ENCODE measurements at regions not wholly inside any gene's neighbourhood (a gene's known extent, or its start where the extent isn't known, plus 50 kb on each side); places are given as distances from the start of the nearest gene placed in this dataset.
"Not testable (repeated sequence)": the region's sequence is repeated elsewhere in the genome, so short reads cannot be mapped to it uniquely, and the experiment has no call there.

DNA sequence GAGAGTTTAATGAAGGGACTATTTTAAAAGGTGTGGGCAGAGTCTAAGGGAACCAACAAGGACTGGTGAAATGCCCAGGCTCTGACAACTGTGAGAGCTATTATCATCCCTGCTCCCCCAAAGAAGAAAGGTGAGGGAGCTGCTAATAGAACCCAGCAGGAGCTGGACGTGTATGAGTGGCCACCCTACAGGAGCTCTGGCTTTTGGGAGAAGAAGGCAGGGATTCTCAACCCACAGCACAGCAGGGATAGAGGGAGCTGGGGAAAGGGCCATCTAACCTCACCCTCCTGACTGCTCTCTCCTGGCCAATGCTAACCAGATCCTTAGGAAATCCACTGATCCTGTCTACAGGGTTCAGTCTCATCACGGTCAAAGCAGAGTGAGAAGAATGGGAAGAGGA is 57.1 kb downstream of the GRIN2B start:
- H3K27ac Mint-ChIP-seq, result no peak overlapping the region
- intact Hi-C loops (cut with micrococcal nuclease), result no loop called here
- no peaks in the 10 kb centered on the region for H3K4me1 Mint-ChIP-seq (ENCODE audit: low read depth)
- DNase-seq (ENCODE audit: low spot score), result no peak
- no peaks in the 10 kb centered on the region for H3K27me3 Mint-ChIP-seq (ENCODE audit: low read depth)
- H3K9me3 Mint-ChIP-seq, result no peaks in the 10 kb centered on the region
- H3K36me3 Mint-ChIP-seq (ENCODE audit: low read depth), result no peaks in the 10 kb centered on the region
- H3K4me3 Mint-ChIP-seq (ENCODE audit: low read depth), result no peak overlapping the region

- Mint-ChIP-seq H3K4me3 (ENCODE audit: low read depth) (no peak overlapping the region), H3K36me3 (ENCODE audit: low read depth) (no peaks in the 10 kb centered on the region), H3K27ac (no peak overlapping the region), H3K9me3 (no peaks in the 10 kb centered on the region), H3K27me3 (ENCODE audit: low read depth) (no peaks in the 10 kb centered on the region), H3K4me1 (ENCODE audit: low read depth) (no peaks in the 10 kb centered on the region)
- no peak for DNase-seq (ENCODE audit: low spot score)
- intact Hi-C loops (cut with micrococcal nuclease), result no loop called here
These were observed 62.5 kb downstream of the GRIN2B start for GRCh38 chr12:13918897-13919296.

DNA sequence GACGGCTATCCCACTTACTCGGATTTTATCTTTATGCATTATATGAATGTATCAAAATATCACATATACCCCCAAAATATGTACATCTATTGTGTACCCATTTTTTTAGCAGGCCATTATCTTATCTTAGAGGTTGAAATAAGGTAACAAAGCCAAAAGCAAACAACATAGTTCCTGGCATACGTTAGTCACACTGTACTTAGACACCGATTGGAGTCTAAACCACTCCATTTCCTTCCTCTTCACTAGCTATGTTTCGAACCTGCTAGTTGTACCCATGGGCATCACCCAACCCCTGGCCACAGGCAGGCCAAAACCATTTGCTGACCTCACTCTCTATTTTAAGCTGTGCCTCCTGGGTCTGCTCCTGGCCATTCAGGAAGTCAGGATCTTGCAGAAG is 66.3 kb downstream of the GRIN2B start:
- H3K4me3 Mint-ChIP-seq (ENCODE audit: low read depth), result no peak overlapping the region
- intact Hi-C loops (cut with micrococcal nuclease), result no loop called here
- H3K9me3 Mint-ChIP-seq, result no peaks in the 10 kb centered on the region
- no peaks in the 10 kb centered on the region for H3K27me3 Mint-ChIP-seq (ENCODE audit: low read depth)
- DNase-seq (ENCODE audit: low spot score), result no peak
- H3K36me3 Mint-ChIP-seq (ENCODE audit: low read depth), result no peaks in the 10 kb centered on the region
- no peak overlapping the region for H3K27ac Mint-ChIP-seq
- no peaks in the 10 kb centered on the region for H3K4me1 Mint-ChIP-seq (ENCODE audit: low read depth)

DNA sequence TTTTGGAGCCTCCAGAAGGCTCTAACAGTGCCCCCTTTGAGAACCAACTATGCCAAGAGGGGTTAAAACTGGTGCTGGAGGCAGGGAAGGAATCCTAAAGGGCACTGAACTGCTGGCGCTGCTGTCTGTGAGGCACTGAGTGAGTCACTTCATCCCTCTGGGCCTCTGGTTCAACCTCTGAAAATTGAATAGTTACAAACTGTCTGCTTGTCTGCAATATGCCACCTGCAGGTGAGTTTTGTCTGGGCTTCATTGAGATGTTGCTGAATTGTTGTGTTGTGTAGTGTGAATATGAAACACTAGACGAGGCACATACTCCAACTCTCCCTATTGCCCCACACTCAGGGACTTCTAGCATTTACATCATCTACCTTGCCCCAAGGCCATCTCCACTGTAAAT is 68.0 kb downstream of the GRIN2B start:
- DNase-seq (ENCODE audit: low spot score), result no peak
- H3K4me1 Mint-ChIP-seq (ENCODE audit: low read depth), result no peaks in the 10 kb centered on the region
- no peaks in the 10 kb centered on the region for H3K27me3 Mint-ChIP-seq (ENCODE audit: low read depth)
- intact Hi-C loops (cut with micrococcal nuclease), result no loop called here
- no peaks in the 10 kb centered on the region for H3K36me3 Mint-ChIP-seq (ENCODE audit: low read depth)
- H3K27ac Mint-ChIP-seq, result no peak overlapping the region
- no peaks in the 10 kb centered on the region for H3K9me3 Mint-ChIP-seq
- no peak overlapping the region for H3K4me3 Mint-ChIP-seq (ENCODE audit: low read depth)

GRCh38 chr12:13911756-13912554 is 69.4 kb downstream of the GRIN2B start:
- Mint-ChIP-seq H3K4me1 (ENCODE audit: low read depth) (no peaks in the 10 kb centered on the region), H3K27ac (no peak overlapping the region), H3K4me3 (ENCODE audit: low read depth) (no peak overlapping the region), H3K27me3 (ENCODE audit: low read depth) (no peaks in the 10 kb centered on the region), H3K36me3 (ENCODE audit: low read depth) (no peaks in the 10 kb centered on the region), H3K9me3 (no peaks in the 10 kb centered on the region)
- no peak for DNase-seq (ENCODE audit: low spot score)
- intact Hi-C loops (cut with micrococcal nuclease), result no loop called here

GRCh38 chr12:13905794-13906193 is 75.6 kb downstream of the GRIN2B start:
- DNase-seq (ENCODE audit: low spot score), result no peak
- no peak overlapping the region for H3K27ac Mint-ChIP-seq
- intact Hi-C loops (cut with micrococcal nuclease), result no loop called here
- no peaks in the 10 kb centered on the region for H3K4me1 Mint-ChIP-seq (ENCODE audit: low read depth)
- H3K4me3 Mint-ChIP-seq (ENCODE audit: low read depth), result no peak overlapping the region
- H3K27me3 Mint-ChIP-seq (ENCODE audit: low read depth), result no peaks in the 10 kb centered on the region
- H3K9me3 Mint-ChIP-seq, result no peaks in the 10 kb centered on the region
- no peaks in the 10 kb centered on the region for H3K36me3 Mint-ChIP-seq (ENCODE audit: low read depth)

DNA sequence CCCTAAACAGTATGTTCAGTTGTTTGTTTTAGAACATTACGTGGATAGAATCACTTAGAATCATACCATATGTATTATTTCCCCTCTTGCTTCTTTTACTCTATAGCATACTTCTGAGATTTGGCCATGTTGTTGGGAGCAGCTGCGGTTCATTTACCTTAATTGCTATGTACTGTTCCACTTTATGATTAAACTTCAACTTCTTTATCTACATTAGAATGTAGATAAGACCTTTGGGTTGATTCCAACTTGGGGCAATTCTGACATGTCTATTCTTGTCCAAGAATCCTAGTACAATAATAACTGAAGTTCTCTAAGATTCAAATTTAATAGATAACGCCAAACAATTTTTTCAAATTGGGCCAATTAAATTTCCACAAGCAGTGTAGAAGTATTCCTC is 80.7 kb downstream of the GRIN2B start:
- intact Hi-C loops (cut with micrococcal nuclease), result no loop called here
- H3K36me3 Mint-ChIP-seq (ENCODE audit: low read depth), result no peaks in the 10 kb centered on the region
- H3K27me3 Mint-ChIP-seq (ENCODE audit: low read depth), result no peaks in the 10 kb centered on the region
- H3K9me3 Mint-ChIP-seq, result no peaks in the 10 kb centered on the region
- H3K4me1 Mint-ChIP-seq (ENCODE audit: low read depth), result no peaks in the 10 kb centered on the region
- no peak overlapping the region for H3K27ac Mint-ChIP-seq
- H3K4me3 Mint-ChIP-seq (ENCODE audit: low read depth), result no peak overlapping the region
- no peak for DNase-seq (ENCODE audit: low spot score)

DNA sequence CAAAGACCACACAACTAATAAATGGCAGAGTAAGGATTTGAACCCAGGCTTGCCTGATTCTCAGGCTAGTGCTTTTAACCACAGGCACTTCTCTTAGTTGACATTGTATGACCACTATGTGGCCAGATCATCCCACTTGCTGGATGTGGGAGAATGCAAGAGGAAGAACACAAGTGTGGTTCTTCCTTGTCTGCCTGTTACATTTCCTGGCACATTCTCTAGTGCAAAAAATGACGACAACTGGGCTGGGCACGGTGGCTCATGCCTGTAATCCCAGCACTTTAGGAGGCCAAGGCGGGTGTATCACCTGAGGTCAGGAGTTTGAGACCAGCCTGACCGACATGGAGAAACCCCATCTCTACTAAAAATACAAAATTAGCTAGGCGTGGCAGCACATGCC is 83.0 kb downstream of the GRIN2B start:
- H3K4me3 Mint-ChIP-seq (ENCODE audit: low read depth); H3K27me3 Mint-ChIP-seq (ENCODE audit: low read depth); H3K9me3 Mint-ChIP-seq; H3K4me1 Mint-ChIP-seq (ENCODE audit: low read depth); H3K27ac Mint-ChIP-seq; H3K36me3 Mint-ChIP-seq (ENCODE audit: low read depth); DNase-seq (ENCODE audit: low spot score); intact Hi-C loops (cut with micrococcal nuclease): not testable (repeated sequence)

DNA sequence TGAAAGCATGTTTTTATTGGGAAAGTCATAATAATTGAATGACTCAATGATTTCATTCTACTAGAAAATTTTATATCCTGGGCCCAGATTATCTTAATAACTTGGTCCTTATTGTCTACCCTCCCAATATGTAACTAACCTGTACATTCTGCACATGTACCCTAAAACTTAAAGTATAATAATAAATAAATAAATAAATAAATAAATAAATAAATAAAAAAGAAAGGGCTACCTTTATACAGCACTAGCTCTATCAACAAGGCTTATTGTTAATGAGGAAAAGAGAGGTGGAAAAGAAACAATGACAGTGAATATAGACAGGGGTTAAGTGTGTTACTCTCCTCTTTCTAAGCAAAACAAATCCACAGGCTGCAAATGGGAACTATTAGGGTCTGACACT is 83.6 kb downstream of the GRIN2B start:
- Mint-ChIP-seq H3K36me3 (ENCODE audit: low read depth) (no peaks in the 10 kb centered on the region), H3K27me3 (ENCODE audit: low read depth) (no peaks in the 10 kb centered on the region), H3K27ac (no peak overlapping the region), H3K4me1 (ENCODE audit: low read depth) (no peaks in the 10 kb centered on the region), H3K9me3 (no peaks in the 10 kb centered on the region), H3K4me3 (ENCODE audit: low read depth) (no peak overlapping the region)
- no peak for DNase-seq (ENCODE audit: low spot score)
- intact Hi-C loops (cut with micrococcal nuclease), result no loop called here

DNA sequence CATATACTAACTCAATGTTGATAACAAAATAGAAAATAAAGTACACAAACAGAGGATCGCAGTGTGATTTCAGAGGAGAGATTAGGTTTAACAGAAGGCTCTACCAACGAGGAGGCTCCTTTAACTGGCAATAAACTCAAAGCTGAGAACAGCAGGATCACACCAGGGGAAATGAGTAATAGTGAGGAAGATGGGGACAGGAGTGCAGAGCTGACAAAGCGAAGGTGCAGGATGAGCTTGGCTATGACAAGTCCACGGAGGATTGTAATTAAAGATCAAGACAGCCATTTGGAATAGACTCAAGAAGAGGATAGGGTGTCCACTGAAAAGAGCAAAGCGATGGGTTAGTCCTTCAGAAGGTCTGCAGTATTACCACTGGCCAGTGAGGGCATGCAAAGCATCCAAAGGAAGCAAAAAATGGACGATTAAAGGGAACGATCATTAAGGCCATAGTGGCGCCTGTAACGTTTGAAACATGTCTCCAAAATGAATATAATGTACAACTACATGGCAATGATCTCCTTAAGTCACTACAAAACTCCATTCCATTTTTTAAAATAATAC is 85.3 kb downstream of the GRIN2B start:
- no peaks in the 10 kb centered on the region for H3K4me1 Mint-ChIP-seq (ENCODE audit: low read depth)
- intact Hi-C loops (cut with micrococcal nuclease), result no loop called here
- H3K36me3 Mint-ChIP-seq (ENCODE audit: low read depth), result no peaks in the 10 kb centered on the region
- H3K4me3 Mint-ChIP-seq (ENCODE audit: low read depth), result no peak overlapping the region
- no peaks in the 10 kb centered on the region for H3K27me3 Mint-ChIP-seq (ENCODE audit: low read depth)
- no peak for DNase-seq (ENCODE audit: low spot score)
- no peaks in the 10 kb centered on the region for H3K9me3 Mint-ChIP-seq
- H3K27ac Mint-ChIP-seq, result no peak overlapping the region

DNA sequence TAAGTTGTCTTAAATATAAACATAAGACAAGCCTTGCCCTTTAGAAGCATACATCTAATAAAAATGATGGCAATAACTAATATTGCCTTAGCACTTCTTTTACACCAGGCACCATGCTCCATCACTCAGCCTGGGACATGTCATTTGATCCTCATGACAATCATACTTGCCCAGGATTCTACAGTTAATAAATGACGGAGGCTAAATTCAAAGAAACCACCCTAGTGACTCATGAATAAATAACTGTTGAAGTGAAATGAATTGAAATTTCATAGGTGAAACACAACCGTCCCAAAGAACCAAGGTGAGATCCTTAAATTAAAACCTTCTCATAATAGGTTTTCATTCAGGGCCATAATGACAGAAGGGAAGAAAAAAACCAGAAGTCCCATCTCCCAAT is 89.5 kb downstream of the GRIN2B start:
- H3K27ac Mint-ChIP-seq, result no peak overlapping the region
- no peaks in the 10 kb centered on the region for H3K27me3 Mint-ChIP-seq (ENCODE audit: low read depth)
- intact Hi-C loops (cut with micrococcal nuclease), result no loop called here
- no peak for DNase-seq (ENCODE audit: low spot score)
- H3K9me3 Mint-ChIP-seq, result no peaks in the 10 kb centered on the region
- no peak overlapping the region for H3K4me3 Mint-ChIP-seq (ENCODE audit: low read depth)
- no peaks in the 10 kb centered on the region for H3K4me1 Mint-ChIP-seq (ENCODE audit: low read depth)
- H3K36me3 Mint-ChIP-seq (ENCODE audit: low read depth), result no peaks in the 10 kb centered on the region

DNA sequence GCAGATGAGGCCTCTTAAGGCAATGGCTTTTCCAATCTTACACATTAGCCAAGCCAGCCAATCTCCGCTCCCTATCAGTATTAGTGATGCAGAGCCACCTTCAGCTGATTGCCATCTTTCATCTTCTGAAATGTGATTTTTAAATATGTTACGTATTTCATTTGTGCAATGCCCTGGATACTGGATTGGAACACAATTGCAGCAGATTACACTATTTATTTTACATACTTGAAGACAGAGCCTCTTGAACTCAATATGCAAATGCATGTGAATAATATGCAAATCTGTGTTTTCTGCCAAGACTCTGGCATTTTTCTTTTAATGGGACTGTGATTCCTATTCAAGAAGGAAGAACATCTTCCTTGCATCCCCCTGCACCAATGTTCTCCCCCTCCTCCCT is 90.5 kb downstream of the GRIN2B start:
- Mint-ChIP-seq H3K27ac (no peak overlapping the region), H3K36me3 (ENCODE audit: low read depth) (no peaks in the 10 kb centered on the region), H3K4me1 (ENCODE audit: low read depth) (no peaks in the 10 kb centered on the region), H3K9me3 (no peaks in the 10 kb centered on the region), H3K4me3 (ENCODE audit: low read depth) (no peak overlapping the region), H3K27me3 (ENCODE audit: low read depth) (no peaks in the 10 kb centered on the region)
- intact Hi-C loops (cut with micrococcal nuclease), result no loop called here
- DNase-seq (ENCODE audit: low spot score), result no peak

DNA sequence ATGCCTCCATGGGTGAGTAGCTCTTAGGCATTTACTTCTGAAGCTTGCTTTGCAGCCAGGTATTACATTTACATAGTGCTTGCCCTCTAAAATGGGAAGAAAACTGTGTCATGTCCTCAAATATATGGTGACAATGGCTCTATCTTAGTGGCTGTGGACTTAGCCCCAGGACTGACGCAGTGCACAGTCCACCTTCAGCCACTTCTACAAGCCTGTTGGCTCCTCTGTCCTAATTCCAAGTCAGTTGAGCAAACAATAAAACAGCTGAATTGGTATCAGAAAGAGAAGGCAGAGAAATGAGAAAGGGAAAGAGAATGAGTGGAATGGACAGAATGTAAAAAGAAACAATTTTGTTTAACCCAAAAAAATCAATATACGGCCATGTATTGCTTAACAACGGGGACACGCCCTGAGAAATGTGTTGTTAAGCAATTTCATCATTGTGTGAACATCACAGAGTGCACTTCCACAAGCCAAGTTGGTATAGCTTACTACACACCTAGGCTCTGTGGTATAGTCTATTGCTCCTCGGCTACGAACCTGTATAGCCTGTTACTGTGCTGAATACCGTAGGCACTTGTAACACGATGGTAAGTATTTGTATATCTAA is 93.5 kb downstream of the GRIN2B start:
- no peaks in the 10 kb centered on the region for H3K9me3 Mint-ChIP-seq
- no peak overlapping the region for H3K4me3 Mint-ChIP-seq (ENCODE audit: low read depth)
- H3K36me3 Mint-ChIP-seq (ENCODE audit: low read depth), result no peaks in the 10 kb centered on the region
- DNase-seq (ENCODE audit: low spot score), result no peak
- intact Hi-C loops (cut with micrococcal nuclease), result no loop called here
- H3K4me1 Mint-ChIP-seq (ENCODE audit: low read depth), result no peaks in the 10 kb centered on the region
- no peaks in the 10 kb centered on the region for H3K27me3 Mint-ChIP-seq (ENCODE audit: low read depth)
- no peak overlapping the region for H3K27ac Mint-ChIP-seq

Measured in activated T-helper 2 cell treated with anti-CD3 and anti-CD28 coated beads, Interferon-gamma antibody, Interleukin-2, Interleukin-4, amounts not matched to agents 10 μg/mL and 5 μg/mL and 100 μg/mL, durations not matched to agents 14 hours and 24 hours and 36 hours (primary cell).